Transverse colon (tissue), 4 donors: ENCODE measurements at regions not wholly inside any gene's neighbourhood (a gene's known extent, or its start where the extent isn't known, plus 50 kb on each side); places are given as distances from the start of the nearest gene placed in this dataset.

Experiments
- DNase-seq: peaks from one replicate; pipeline ENCODE4 v3.0.0-alpha.2; 2019
- H3K27ac ChIP-seq, 4 donors: fragments of 200-600 bp; sonication (generic); 2 replicates each; pipeline ENCODE4 v1.5.1; 2016 to 2018; ENCODE audit warnings: inconsistent platforms in 4 of 4
- H3K27me3 ChIP-seq: fragments of 200-600 bp; sonication (generic); 2 replicates; pipeline ENCODE4 v1.5.1; 2017; ENCODE audit warnings: inconsistent platforms
- H3K36me3 ChIP-seq, 4 donors: fragments of 200-600 bp; sonication (generic); 2 replicates each; pipeline ENCODE4 v1.5.1; 2017 to 2019; ENCODE audit warnings: inconsistent platforms in 4 of 4
- H3K4me1 ChIP-seq, 4 donors: fragments of 200-600 bp; sonication (generic); 2 replicates each; pipeline ENCODE4 v1.5.1; 2017 to 2020; ENCODE audit warnings: inconsistent platforms in 4 of 4
- H3K4me3 ChIP-seq, 4 donors: fragments of 200-600 bp; sonication (generic); 1 replicate in 1 of 4; 2 replicates in 3 of 4; pipeline versions ENCODE4 v1.5.1 to v1.6.1; 2017 to 2019; ENCODE audit warnings: inconsistent platforms in 4 of 4
- H3K9me3 ChIP-seq, 2 donors: fragments of 200-600 bp; sonication (generic); 2 replicates each; pipeline ENCODE4 v1.5.1; 2017 to 2019; ENCODE audit warnings: inconsistent platforms in 2 of 2
- EP300 ChIP-seq: sonication (generic); formaldehyde crosslinking; IDR thresholded peaks from one replicate; pipeline ENCODE4 v1.6.1; 2017; ENCODE audit warnings: antibody characterized with exemption, low read depth
- POLR2A ChIP-seq: fragments of 450-650 bp; IDR thresholded peaks from one replicate; pipeline ENCODE4 v1.6.1; 2016; ENCODE audit warnings: antibody characterized with exemption, mild to moderate bottlenecking, moderate library complexity
- POLR2AphosphoS5 ChIP-seq, 3 donors: sonication (generic); formaldehyde crosslinking; IDR thresholded peaks; one replicate each; pipeline ENCODE4 v1.6.1; 2016; ENCODE audit warnings: antibody characterized with exemption in 3 of 3
- WGBS, 2 donors: methylation state at CpG; one replicate each; pipeline ENCODE4 v1.1.5; 2018; ENCODE audit warnings: low coverage in 1 of 2; 5-methylcytosine and 5-hydroxymethylcytosine counted together
- in situ Hi-C, 4 donors: fragments of 200-750 bp; cut with MboI; loops; one replicate each; pipeline versions ENCODE4 v1.15.0 to v1.15.1; 2017; ENCODE audit warnings: low sequenced_read_pairs in 3 of 4, low pct_ligation_motif_present in 1 of 4, low pct_unique_long_range_greater_than_20kb in 1 of 4
- intact Hi-C: fragments of 100-400 bp; cut with DNase I; formaldehyde crosslinking; loops from one replicate; pipeline ENCODE4 v1.15.1; 2023; ENCODE audit warnings: low total_unique reads
- TF ChIP-seq, protein P1 (sequence below), 5 experiments: fragments of 200-600 bp in 3 of 5; fragments of 450-650 bp in 2 of 5; sonication (generic) in 3 of 5; IDR thresholded peaks; 1 replicate in 2 of 5; 2 replicates in 3 of 5; pipeline ENCODE4 v1.5.1; 2016 to 2017; ENCODE audit warnings: antibody characterized with exemption in 5 of 5, inconsistent platforms in 3 of 5, mild to moderate bottlenecking in 2 of 5, moderate library complexity in 1 of 5

DNA sequence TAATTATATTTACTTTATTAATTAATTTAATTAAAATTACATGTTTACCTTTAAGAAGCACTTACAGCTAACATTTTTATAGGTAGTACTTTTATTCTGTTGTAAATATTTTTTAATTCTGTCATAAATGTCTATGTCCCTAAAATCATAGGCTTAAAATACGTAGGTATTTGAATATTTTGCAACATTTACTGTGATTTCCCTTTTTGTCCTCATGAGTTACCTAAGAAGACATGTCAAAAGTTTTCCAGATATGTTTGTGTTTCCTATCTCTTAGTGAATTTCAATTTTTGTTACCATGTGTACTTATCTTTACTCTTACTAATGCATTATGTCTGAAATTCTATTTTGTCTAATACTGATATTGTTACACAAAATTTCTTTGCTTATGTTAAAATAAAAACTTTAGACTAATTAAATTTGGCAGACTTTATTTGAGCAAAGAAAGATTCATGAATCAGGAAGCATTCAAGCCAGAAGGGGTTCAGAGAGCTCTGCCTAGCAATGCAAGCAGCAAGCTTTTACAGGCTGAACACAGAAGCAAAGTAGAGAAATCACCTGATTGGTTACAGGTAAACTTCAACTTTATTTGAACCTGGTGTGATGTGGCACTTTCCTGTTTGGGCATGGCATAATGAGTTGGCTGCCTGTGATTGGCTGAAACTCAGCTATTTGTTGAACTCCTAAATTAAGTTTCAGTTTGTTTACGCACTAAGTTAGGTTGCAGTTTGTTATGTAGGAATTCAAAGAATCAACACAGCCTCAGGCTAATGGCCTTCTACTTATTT lies 123.2 kb upstream of the TMEM170B start:
- no peaks in the 10 kb centered on the region for H3K9me3 ChIP-seq
- H3K27me3 ChIP-seq = no peaks in the 10 kb centered on the region
- no peaks in the 10 kb centered on the region for H3K36me3 ChIP-seq
- in situ Hi-C loops (no loop called here), intact Hi-C loops (no loop called here)
- H3K4me1 ChIP-seq = peaks cover 0 to 6% (median 0%) of the 10 kb centered on the region in 4 donors
- H3K4me3 ChIP-seq = no peak overlapping the region
- WGBS, 2 donors = 77 to 85% methylated on average over 2 of the region's 2 CpGs
- DNase-seq = no peak
- no peak for TF ChIP-seq POLR2AphosphoS5 (IDR thresholded peaks at IDR 0.05)
- TF ChIP-seq, protein P1, sequence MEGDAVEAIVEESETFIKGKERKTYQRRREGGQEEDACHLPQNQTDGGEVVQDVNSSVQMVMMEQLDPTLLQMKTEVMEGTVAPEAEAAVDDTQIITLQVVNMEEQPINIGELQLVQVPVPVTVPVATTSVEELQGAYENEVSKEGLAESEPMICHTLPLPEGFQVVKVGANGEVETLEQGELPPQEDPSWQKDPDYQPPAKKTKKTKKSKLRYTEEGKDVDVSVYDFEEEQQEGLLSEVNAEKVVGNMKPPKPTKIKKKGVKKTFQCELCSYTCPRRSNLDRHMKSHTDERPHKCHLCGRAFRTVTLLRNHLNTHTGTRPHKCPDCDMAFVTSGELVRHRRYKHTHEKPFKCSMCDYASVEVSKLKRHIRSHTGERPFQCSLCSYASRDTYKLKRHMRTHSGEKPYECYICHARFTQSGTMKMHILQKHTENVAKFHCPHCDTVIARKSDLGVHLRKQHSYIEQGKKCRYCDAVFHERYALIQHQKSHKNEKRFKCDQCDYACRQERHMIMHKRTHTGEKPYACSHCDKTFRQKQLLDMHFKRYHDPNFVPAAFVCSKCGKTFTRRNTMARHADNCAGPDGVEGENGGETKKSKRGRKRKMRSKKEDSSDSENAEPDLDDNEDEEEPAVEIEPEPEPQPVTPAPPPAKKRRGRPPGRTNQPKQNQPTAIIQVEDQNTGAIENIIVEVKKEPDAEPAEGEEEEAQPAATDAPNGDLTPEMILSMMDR (IDR thresholded peaks at IDR 0.05) = no peak
- no peak for TF ChIP-seq EP300
- TF ChIP-seq POLR2A = no peak
- no peak overlapping the region for H3K27ac ChIP-seq

DNA sequence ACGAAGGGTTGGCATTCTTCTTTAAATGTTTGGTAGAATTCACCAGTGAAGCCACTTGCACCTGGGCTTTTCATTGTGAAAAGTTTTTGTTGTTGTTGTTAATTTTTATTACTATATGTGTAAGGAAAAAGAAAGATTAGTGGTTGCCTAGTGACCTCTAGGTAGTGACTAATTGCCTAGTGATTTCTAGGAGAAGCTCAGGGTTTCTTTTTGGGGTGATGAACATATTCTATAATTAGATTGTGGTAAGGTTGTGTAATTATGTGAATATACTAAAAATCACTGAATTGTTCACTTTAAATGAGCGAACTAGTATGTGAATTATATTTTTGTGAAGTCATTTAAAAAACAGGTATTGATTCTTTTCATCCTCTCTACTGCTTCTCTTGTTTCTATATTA lies 123.8 kb upstream of the TMEM170B start:
- Histone ChIP-seq H3K36me3 (no peaks in the 10 kb centered on the region), H3K27me3 (no peaks in the 10 kb centered on the region), H3K4me3 (no peak overlapping the region), H3K27ac (no peak overlapping the region), H3K9me3 (no peaks in the 10 kb centered on the region), H3K4me1 (peaks cover 0 to 6% (median 0%) of the 10 kb centered on the region in 4 donors)
- DNase-seq = no peak
- TF ChIP-seq POLR2A (no peak), EP300 (no peak), POLR2AphosphoS5 (IDR thresholded peaks at IDR 0.05) (no peak)
- TF ChIP-seq, protein P1 (IDR thresholded peaks at IDR 0.05) = no peak
- in situ Hi-C loops = no loop called here
- WGBS, 2 donors = 86% methylated on average over 2 of the region's 2 CpGs
- intact Hi-C loops = no loop called here

DNA sequence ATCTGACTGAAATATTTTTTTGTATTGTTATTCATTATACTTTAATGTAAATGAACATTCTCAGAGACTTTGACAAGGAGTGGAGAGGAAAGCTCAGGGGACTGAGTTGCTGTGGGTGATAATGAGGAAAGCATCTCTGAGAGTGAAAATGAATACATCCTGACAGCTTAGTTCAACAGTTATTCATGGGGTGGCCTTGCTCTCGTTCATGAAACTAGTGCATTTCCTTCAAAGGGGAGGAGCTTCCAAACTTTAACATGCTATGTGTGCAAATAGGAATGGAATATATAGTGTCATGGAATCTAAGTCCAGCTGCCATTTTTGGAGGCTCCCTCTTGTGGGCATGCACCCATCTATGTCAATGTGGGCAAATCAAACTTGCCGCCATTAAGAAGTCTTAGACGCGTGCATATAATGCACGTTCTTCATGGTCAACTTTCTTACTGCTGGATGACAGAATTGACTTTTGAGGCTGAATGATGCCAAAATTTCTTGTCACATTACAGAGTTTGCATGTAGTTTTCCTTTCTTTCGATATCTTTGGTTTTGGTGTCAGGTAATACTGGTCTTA lies 124.3 kb upstream of the TMEM170B start:
- TF ChIP-seq EP300 (no peak), POLR2A (no peak), POLR2AphosphoS5 (IDR thresholded peaks at IDR 0.05) (no peak)

DNA sequence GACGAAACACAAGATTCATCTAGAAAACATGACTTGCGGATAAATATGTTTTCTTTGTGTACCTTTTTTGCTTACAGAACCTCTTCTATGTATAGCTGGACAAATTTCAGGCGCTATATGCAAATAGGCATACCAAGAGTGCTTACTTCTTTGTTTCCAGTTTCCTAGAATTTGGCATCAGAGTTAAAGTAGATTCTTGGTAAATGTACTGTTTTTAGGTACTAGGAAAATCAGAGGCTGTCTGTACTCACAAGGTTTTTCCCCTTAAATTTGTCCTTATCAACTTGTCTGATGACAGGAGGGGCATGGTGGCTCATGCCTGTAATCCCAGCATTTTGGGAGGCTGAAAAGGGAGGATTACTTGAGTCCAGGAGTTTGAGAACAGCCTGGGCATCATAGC lies 124.9 kb upstream of the TMEM170B start:
- Histone ChIP-seq H3K4me1 (peaks cover 0 to 6% (median 0%) of the 10 kb centered on the region in 4 donors), H3K36me3 (no peaks in the 10 kb centered on the region), H3K27ac (no peak overlapping the region), H3K9me3 (no peaks in the 10 kb centered on the region), H3K27me3 (no peaks in the 10 kb centered on the region), H3K4me3 (no peak overlapping the region)
- no peak for TF ChIP-seq POLR2AphosphoS5 (IDR thresholded peaks at IDR 0.05)
- no peak for TF ChIP-seq EP300
- TF ChIP-seq, protein P1 (IDR thresholded peaks at IDR 0.05) = no peak
- no peak for TF ChIP-seq POLR2A
- in situ Hi-C loops (no loop called here), intact Hi-C loops (no loop called here)
- WGBS, 2 donors = 85 to 89% methylated on average over 3 of the region's 3 CpGs
- DNase-seq = no peak

More for the DNA sequence above, 124.3 kb upstream of the TMEM170B start:
- H3K27ac ChIP-seq = no peak overlapping the region
- DNase-seq = no peak
- no peak overlapping the region for H3K4me3 ChIP-seq
- H3K9me3 ChIP-seq = no peaks in the 10 kb centered on the region
- intact Hi-C loops (no loop called here), in situ Hi-C loops (no loop called here)
- H3K4me1 ChIP-seq = peaks cover 0 to 6% (median 0%) of the 10 kb centered on the region in 4 donors
- WGBS, 2 donors = 90 to 92% methylated on average over 6 of the region's 6 CpGs
- no peaks in the 10 kb centered on the region for H3K36me3 ChIP-seq
- H3K27me3 ChIP-seq = no peaks in the 10 kb centered on the region
